HEK293T (cell line): ENCODE measurements at regions not wholly inside any gene's neighbourhood (a gene's known extent, or its start where the extent isn't known, plus 50 kb on each side); places are given as distances from the start of the nearest gene placed in this dataset.

Experiments
- ARNT ChIP-seq: fragments of 450-650 bp; IDR thresholded peaks from 2 replicates; pipeline ENCODE4 v1.6.1; 2017; ENCODE audit warnings: mild to moderate bottlenecking
- BHLHE40 ChIP-seq: fragments of 450-650 bp; IDR thresholded peaks from 2 replicates; pipeline ENCODE4 v1.6.1; 2016; ENCODE audit warnings: mild to moderate bottlenecking, moderate library complexity, borderline replicate concordance
- ELF4 ChIP-seq: fragments of 450-650 bp; IDR thresholded peaks from 2 replicates; pipeline ENCODE4 v1.6.1; 2017; ENCODE audit warnings: antibody characterized with exemption
- FOXA1 ChIP-seq: fragments of 450-650 bp; IDR thresholded peaks from 2 replicates; pipeline ENCODE4 v1.6.1; 2016; ENCODE audit warnings: mild to moderate bottlenecking
- FOXK2 ChIP-seq: fragments of 450-650 bp; IDR thresholded peaks from 2 replicates; pipeline ENCODE4 v1.6.1; 2016; ENCODE audit warnings: mild to moderate bottlenecking
- FOXM1 ChIP-seq: fragments of 450-650 bp; IDR thresholded peaks from 2 replicates; pipeline ENCODE4 v1.6.1; 2017; ENCODE audit warnings: mild to moderate bottlenecking, borderline replicate concordance
- HDGF ChIP-seq: fragments of 450-650 bp; IDR thresholded peaks from 2 replicates; pipeline ENCODE4 v1.6.1; 2017; ENCODE audit warnings: antibody characterized with exemption, borderline replicate concordance
- NFRKB ChIP-seq: fragments of 450-650 bp; IDR thresholded peaks from 2 replicates; pipeline ENCODE4 v1.6.1; 2016; ENCODE audit warnings: mild to moderate bottlenecking, moderate library complexity
- SP1 ChIP-seq: fragments of 450-650 bp; IDR thresholded peaks from 2 replicates; pipeline ENCODE4 v1.6.1; 2017
- SUZ12 ChIP-seq: fragments of 450-650 bp; IDR thresholded peaks from 2 replicates; pipeline ENCODE4 v1.6.1; 2016; ENCODE audit warnings: mild to moderate bottlenecking
- TARDBP ChIP-seq: fragments of 450-650 bp; IDR thresholded peaks from 2 replicates; pipeline ENCODE4 v1.6.1; 2016
- ZNF384 ChIP-seq: fragments of 450-650 bp; IDR thresholded peaks from 2 replicates; pipeline ENCODE4 v1.6.1; 2016
- TF ChIP-seq, protein P1 (sequence below): fragments of 450-650 bp; IDR thresholded peaks from 2 replicates; pipeline ENCODE4 v1.6.1; 2016

DNA sequence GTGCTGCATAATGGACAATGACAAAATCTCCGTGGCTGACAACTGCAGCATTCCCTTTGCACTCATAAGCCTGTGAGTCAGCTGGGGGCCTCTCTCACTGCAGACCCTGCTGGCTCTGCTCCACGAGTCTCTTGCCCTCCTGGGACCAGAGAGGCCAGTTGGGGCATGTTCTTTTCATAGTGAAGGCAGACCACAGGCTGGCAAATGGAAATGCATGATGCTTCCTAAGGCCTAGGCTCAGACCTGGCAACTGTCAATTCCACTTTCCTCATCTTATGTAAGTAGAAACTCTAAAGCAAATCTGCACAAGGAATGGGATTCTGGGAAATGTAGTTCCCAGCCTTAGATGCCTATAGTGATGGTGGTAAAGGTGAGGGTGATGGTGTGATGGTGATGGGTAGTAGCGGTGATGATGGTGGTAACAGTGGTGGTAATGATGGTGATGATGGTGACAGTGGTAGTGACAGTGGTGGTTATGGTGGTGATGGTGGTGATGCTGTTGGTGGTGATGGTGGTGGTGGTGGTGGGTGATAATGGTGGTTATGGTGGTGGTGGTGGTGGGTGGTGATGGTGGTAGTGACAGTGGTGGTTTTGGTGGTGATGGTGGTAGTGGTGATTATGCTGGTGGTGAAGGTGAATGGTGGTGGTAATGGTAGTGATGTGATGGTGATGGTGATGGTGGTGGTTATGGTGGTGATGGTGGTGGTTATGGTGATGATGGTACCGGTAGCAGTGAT lies 185.8 kb upstream of the ARL4C start:
- TF ChIP-seq HDGF (no peak), FOXM1 (no peak), BHLHE40 (no peak), SUZ12 (no peak), ELF4 (no peak), SP1 (no peak), TARDBP (no peak), ZNF384 (no peak), FOXK2 (no peak), FOXA1 (no peak), NFRKB (no peak), ARNT (no peak)
- TF ChIP-seq, protein P1, sequence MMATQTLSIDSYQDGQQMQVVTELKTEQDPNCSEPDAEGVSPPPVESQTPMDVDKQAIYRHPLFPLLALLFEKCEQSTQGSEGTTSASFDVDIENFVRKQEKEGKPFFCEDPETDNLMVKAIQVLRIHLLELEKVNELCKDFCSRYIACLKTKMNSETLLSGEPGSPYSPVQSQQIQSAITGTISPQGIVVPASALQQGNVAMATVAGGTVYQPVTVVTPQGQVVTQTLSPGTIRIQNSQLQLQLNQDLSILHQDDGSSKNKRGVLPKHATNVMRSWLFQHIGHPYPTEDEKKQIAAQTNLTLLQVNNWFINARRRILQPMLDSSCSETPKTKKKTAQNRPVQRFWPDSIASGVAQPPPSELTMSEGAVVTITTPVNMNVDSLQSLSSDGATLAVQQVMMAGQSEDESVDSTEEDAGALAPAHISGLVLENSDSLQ = no peak
